ENCODE measurements at regions not wholly inside any gene's neighbourhood (a gene's known extent, or its start where the extent isn't known, plus 50 kb on each side); places are given as distances from the start of the nearest gene placed in this dataset.

DNA sequence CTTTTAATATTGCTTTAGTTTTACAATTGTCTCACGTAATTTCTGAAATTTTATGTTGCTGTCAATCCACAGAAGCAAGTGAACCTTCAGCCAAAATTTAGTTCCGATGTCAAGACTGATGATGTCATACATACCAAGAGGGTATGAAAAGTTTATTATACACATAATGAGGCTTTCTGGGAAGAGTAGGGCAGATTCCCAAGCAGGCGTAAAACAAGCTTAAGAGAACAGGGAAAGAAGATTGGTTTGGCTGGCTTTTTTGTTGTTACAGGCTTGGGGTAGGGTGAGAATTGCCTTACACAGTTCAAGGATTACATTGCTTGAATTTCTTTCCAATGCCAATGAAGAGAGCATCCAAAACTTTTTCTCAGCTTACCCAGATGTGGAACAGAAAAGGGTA, 1962.9 kb upstream of the CDH6 start:
- TF ChIP-seq, protein P1, sequence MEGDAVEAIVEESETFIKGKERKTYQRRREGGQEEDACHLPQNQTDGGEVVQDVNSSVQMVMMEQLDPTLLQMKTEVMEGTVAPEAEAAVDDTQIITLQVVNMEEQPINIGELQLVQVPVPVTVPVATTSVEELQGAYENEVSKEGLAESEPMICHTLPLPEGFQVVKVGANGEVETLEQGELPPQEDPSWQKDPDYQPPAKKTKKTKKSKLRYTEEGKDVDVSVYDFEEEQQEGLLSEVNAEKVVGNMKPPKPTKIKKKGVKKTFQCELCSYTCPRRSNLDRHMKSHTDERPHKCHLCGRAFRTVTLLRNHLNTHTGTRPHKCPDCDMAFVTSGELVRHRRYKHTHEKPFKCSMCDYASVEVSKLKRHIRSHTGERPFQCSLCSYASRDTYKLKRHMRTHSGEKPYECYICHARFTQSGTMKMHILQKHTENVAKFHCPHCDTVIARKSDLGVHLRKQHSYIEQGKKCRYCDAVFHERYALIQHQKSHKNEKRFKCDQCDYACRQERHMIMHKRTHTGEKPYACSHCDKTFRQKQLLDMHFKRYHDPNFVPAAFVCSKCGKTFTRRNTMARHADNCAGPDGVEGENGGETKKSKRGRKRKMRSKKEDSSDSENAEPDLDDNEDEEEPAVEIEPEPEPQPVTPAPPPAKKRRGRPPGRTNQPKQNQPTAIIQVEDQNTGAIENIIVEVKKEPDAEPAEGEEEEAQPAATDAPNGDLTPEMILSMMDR (IDR thresholded peaks at IDR 0.05) = no peak
- no peak for TF ChIP-seq EP300 (IDR thresholded peaks at IDR 0.05; ENCODE audit: borderline replicate concordance in 1 of 2, low read depth in 1 of 2, low read length in 1 of 2)
- TF ChIP-seq RAD21 (IDR thresholded peaks at IDR 0.05; ENCODE audit: low read length) = no peak
- TF ChIP-seq, protein P2, sequence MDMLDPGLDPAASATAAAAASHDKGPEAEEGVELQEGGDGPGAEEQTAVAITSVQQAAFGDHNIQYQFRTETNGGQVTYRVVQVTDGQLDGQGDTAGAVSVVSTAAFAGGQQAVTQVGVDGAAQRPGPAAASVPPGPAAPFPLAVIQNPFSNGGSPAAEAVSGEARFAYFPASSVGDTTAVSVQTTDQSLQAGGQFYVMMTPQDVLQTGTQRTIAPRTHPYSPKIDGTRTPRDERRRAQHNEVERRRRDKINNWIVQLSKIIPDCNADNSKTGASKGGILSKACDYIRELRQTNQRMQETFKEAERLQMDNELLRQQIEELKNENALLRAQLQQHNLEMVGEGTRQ (IDR thresholded peaks at IDR 0.05; ENCODE audit: borderline replicate concordance, low read depth, low read length) = no peak
- no peak for TF ChIP-seq SMC3 (IDR thresholded peaks at IDR 0.05; ENCODE audit: low read depth, low read length)
- no peak for TF ChIP-seq FOXJ3 (CRISPR knock-in tag; IDR thresholded peaks at IDR 0.05)
- no peak for TF ChIP-seq YY1 (IDR thresholded peaks at IDR 0.05; ENCODE audit: low read depth)

Measured in SK-N-SH (cell line).